HG02678 (cell line): ENCODE measurements at regions not wholly inside any gene's neighbourhood (a gene's known extent, or its start where the extent isn't known, plus 50 kb on each side); places are given as distances from the start of the nearest gene placed in this dataset.
"Not testable (repeated sequence)": the region's sequence is repeated elsewhere in the genome, so short reads cannot be mapped to it uniquely, and the experiment has no call there.

Experiments
- ATAC-seq: cut with Tn5 transposase; IDR thresholded peaks from one replicate; pipeline ENCODE4 v1.9.1; 2021; ENCODE audit warnings: mild to moderate bottlenecking, moderate library complexity; ENCODE audit not compliant: unreplicated experiment

- ATAC-seq: no peak
These were observed 154.6 kb upstream of the CDH2 start for GRCh38 chr18:28331551-28331950.

DNA sequence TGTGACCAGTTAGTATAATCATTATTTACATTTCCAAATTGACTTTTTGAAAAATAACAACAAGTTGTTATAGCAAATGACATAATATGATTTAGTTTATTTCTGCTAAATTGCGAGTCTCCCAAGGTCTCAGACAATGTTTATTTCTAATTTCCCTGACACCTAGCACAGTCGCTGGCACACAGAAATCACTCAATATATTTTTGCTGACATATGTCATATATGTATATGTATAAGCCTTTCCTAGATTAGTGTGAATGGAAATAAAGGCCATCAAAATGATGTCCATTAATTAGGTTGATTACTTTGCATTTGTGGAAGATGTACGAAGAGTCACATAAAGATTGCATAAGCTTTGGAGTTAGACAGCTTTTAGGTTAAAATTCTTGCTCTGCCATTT, 136.7 kb upstream of the CDH2 start:
- no peak for ATAC-seq

- no peak for ATAC-seq
These were observed 111.9 kb upstream of the CDH2 start for GRCh38 chr18:28288784-28289183.

DNA sequence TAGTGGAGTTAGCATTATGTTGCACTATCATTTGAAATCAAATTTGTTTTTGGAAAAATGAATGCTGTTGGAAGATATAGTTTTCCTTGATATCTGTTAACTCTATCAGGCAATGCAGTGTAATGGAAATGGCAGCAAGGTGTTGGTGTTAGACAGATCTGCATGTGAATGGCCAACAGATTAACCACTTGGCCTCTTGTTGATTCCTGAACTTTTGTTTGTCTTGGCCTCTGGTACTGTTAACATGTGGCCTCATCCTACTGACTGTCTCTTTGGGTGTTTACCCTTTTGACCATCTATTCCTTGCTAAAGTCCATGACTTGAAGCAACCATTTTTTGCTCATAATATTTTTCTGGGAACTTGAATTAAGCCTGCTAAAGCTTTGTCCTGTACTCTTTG, 110.2 kb upstream of the CDH2 start:
- ATAC-seq: no peak

DNA sequence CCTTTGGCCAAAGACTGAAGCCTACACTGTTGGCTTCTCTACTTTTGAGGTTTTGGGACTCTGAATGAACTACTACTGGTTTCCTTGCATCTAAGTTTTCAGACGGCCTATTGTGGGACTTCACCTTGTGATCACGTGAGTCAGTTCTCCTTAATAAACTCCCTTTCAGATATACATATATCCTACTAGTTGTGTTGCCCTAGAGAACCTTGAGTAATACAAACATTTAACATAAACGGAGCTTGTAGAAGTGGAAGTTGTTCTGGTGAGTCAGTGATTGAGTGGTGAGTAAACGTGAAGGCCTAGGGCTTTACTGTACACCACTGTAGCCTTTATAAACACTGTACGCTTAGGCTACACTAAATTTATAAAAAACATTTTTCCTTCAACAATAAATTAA, 107.2 kb upstream of the CDH2 start:
- no peak for ATAC-seq

DNA sequence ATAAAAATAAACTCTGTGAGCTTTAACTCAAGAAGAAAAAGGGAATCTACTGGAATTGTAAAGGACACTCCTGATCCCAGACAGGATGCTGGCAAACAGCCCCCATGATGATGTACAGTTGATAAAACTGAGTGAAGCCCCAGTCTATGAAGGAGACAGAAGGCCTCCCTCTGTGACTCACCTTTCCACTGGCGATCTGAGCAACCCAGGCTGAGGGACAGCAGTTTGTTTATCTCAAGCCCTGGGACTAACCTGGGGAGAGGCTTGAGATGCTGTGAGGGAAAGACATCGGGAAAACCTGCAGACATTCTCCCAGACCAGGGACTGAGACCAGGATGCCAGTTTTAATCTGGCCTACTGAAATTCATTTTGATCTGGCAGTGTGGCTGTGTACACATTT, 104.5 kb upstream of the CDH2 start:
- no peak for ATAC-seq

DNA sequence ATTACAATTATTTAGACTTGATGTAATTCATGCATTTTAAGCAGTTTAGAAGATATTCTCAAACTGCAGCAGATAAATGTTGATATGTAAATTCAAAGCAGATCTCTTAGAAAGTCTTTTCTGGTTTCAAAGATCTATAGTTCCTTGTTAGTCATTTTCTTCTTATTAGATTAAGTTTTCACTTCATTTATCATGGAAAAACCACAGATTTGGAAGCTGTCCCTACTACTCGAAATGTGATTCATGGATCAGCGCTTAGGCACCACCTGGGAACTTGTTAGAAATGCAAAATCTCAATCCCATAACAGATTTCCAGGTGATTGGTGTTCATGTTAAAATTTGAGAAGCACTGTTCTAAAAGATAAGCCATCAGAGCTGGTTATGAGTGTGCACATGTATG, 92.8 kb upstream of the CDH2 start:
- no peak for ATAC-seq

- no peak for ATAC-seq
These were observed 91.1 kb upstream of the CDH2 start for GRCh38 chr18:28267878-28268625.

- ATAC-seq: no peak
These were observed 90.3 kb upstream of the CDH2 start for GRCh38 chr18:28267276-28267675.

- no peak for ATAC-seq
These were observed 79.2 kb upstream of the CDH2 start for GRCh38 chr18:28256166-28256565.

GRCh38 chr18:28248653-28249052, 71.7 kb upstream of the CDH2 start:
- ATAC-seq: no peak

DNA sequence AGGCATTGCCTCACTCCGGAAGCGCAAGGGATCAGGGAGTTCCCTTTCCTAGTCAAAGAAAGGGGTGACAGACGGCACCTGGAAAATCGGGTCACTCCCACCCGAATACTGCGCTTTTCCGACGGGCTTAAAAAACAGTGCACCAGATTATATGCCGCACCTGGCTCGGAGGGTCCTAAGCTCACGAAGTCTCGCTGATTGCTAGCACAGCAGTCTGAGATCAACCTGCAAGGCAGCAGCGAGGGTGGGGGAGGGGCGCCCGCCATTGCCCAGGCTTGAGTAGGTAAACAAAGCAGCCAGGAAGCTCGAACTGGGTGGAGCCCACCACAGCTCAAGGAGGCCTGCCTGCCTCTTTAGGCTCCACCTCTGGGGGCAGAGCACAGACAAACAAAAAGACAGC, 63.7 kb upstream of the CDH2 start:
- not testable (repeated sequence) for ATAC-seq

DNA sequence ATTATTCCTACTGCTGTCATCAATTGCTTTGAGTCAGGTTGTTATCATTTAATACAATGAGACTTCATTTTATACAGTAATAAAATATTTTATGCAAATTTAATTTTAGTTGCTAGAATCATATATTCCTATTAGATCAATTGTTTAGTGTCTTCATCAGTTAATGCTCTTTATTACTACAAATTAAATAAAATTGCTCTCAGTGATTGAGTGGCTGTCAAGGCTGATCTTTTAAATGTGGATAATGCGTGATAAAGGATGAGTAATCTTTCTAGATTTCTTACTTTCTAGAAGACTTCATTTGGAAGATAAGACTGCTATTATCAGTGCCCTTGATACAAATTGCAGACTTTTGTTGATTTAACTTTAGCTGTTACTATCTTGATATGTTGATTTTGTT, 59.6 kb upstream of the CDH2 start:
- ATAC-seq: no peak
